Natural killer cell (primary cell): ENCODE measurements at regions not wholly inside any gene's neighbourhood (a gene's known extent, or its start where the extent isn't known, plus 50 kb on each side); places are given as distances from the start of the nearest gene placed in this dataset.

ENCODE experiments used
- ATAC-seq, 3 donors: fragments of 150-1000 bp in 2 of 3; fragments of 200-7000 bp in 1 of 3; cut with Tn5 transposase; 1 replicate in 1 of 3; 2 replicates in 2 of 3; pipeline ENCODE4 v1.10.0; 2021; ENCODE audit warnings: mild to moderate bottlenecking in 2 of 3, moderate library complexity in 2 of 3
- DNase-seq, 2 donors: peaks; one replicate each; pipeline versions ENCODE4 v3.0.0 to v3.0.0-alpha.2; 2013 to 2021; ENCODE audit warnings: mixed read lengths in 1 of 2
- H3K27ac ChIP-seq: one replicate; pipeline ENCODE4 v1.5.1; 2013; ENCODE audit warnings: mild to moderate bottlenecking, low read length
- H3K27me3 ChIP-seq: one replicate; pipeline ENCODE4 v1.6.1; 2013; ENCODE audit warnings: low read length; ENCODE audit not compliant: control insufficient read depth, insufficient read depth
- H3K36me3 ChIP-seq: one replicate; pipeline ENCODE4 v1.6.1; 2013; ENCODE audit warnings: low read length; ENCODE audit not compliant: control insufficient read depth, insufficient read depth
- H3K4me1 ChIP-seq: one replicate; pipeline ENCODE4 v1.6.1; 2013; ENCODE audit warnings: low read length; ENCODE audit not compliant: control insufficient read depth, insufficient read depth
- H3K4me3 ChIP-seq: one replicate; pipeline ENCODE4 v1.5.1; 2013; ENCODE audit warnings: low read length
- H3K9me3 ChIP-seq: one replicate; pipeline ENCODE4 v1.6.1; 2013; ENCODE audit warnings: low read length; ENCODE audit not compliant: control insufficient read depth, insufficient read depth
- H3K27ac Mint-ChIP-seq, 2 donors: one replicate each; pipeline ENCODE4 v1.8.0; 2022; ENCODE audit warnings: mild to moderate bottlenecking in 2 of 2, mixed read lengths in 2 of 2, moderate library complexity in 1 of 2
- H3K27me3 Mint-ChIP-seq, 2 donors: one replicate each; pipeline ENCODE4 v1.8.0; 2022; ENCODE audit warnings: low read depth in 2 of 2, mixed read lengths in 2 of 2
- H3K36me3 Mint-ChIP-seq: one replicate; pipeline ENCODE4 v1.8.0; 2022; ENCODE audit warnings: mixed read lengths
- H3K4me1 Mint-ChIP-seq, 2 donors: one replicate each; pipeline ENCODE4 v1.8.0; 2022; ENCODE audit warnings: mixed read lengths in 2 of 2
- H3K4me3 Mint-ChIP-seq: one replicate; pipeline ENCODE4 v1.8.0; 2022; ENCODE audit warnings: mild to moderate bottlenecking, moderate library complexity, mixed read lengths
- H3K9me3 Mint-ChIP-seq, 2 donors: one replicate each; pipeline ENCODE4 v1.8.0; 2022; ENCODE audit warnings: mixed read lengths in 2 of 2
- CTCF ChIP-seq: fragments of 200-600 bp; IDR thresholded peaks from one replicate; pipeline ENCODE4 v1.8.0; 2022; ENCODE audit warnings: antibody characterized with exemption
- WGBS: methylation state at CpG from one replicate; pipeline ENCODE4 v1.1.7; 2013; ENCODE audit warnings: missing lambda C conversion rate; ENCODE audit not compliant: insufficient coverage; 5-methylcytosine and 5-hydroxymethylcytosine counted together
- intact Hi-C: fragments of 100-400 bp; cut with micrococcal nuclease; formaldehyde crosslinking; loops from one replicate; pipeline ENCODE4 v1.14.2; 2022

- Mint-ChIP-seq H3K27me3 (no peaks in the 10 kb centered on the region), H3K9me3 (peaks cover 3 to 8% of the 10 kb centered on the region in 2 donors), H3K36me3 (no peaks in the 10 kb centered on the region), H3K4me3 (no peak overlapping the region), H3K4me1 (no peaks in the 10 kb centered on the region), H3K27ac (no peak overlapping the region)
- intact Hi-C loops, result no loop called here
- H3K27ac ChIP-seq, result no peak overlapping the region
- no peaks in the 10 kb centered on the region for H3K9me3 ChIP-seq
- no peaks in the 10 kb centered on the region for H3K27me3 ChIP-seq
- ATAC-seq (no peak), DNase-seq (no peak)
- H3K4me3 ChIP-seq, result no peak overlapping the region
- no peaks in the 10 kb centered on the region for H3K36me3 ChIP-seq
- no peaks in the 10 kb centered on the region for H3K4me1 ChIP-seq
- WGBS, result 100% methylated on average over 2 of the region's 4 CpGs
- no peak for TF ChIP-seq CTCF
Observed at GRCh38 chr11:29321293-29322132, 695.3 kb downstream of the KCNA4 start.

- Mint-ChIP-seq H3K36me3 (no peaks in the 10 kb centered on the region), H3K9me3 (peaks cover 5 to 13% of the 10 kb centered on the region in 2 donors), H3K27ac (no peak overlapping the region), H3K4me3 (no peak overlapping the region), H3K4me1 (no peaks in the 10 kb centered on the region), H3K27me3 (no peaks in the 10 kb centered on the region)
- TF ChIP-seq CTCF, result no peak
- Histone ChIP-seq H3K27me3 (no peaks in the 10 kb centered on the region), H3K9me3 (no peaks in the 10 kb centered on the region), H3K27ac (no peak overlapping the region), H3K4me3 (no peak overlapping the region), H3K4me1 (no peaks in the 10 kb centered on the region), H3K36me3 (no peaks in the 10 kb centered on the region)
- WGBS, result 41% methylated on average over 1 of the region's 2 CpGs
- DNase-seq (no peak), ATAC-seq (no peak)
- intact Hi-C loops, result no loop called here
Observed at GRCh38 chr11:29320196-29320595, 696.6 kb downstream of the KCNA4 start.

GRCh38 chr11:29319210-29319609 lies 697.6 kb downstream of the KCNA4 start:
- H3K9me3 Mint-ChIP-seq, result peaks cover 8 to 13% of the 10 kb centered on the region in 2 donors
- H3K27ac ChIP-seq, result no peak overlapping the region
- H3K27me3 Mint-ChIP-seq, result no peaks in the 10 kb centered on the region
- H3K9me3 ChIP-seq, result no peaks in the 10 kb centered on the region
- TF ChIP-seq CTCF, result no peak
- H3K4me1 ChIP-seq, result no peaks in the 10 kb centered on the region
- no peak for ATAC-seq
- H3K4me3 ChIP-seq, result no peak overlapping the region
- WGBS, result 100% methylated on average over 1 of the region's 1 CpG
- H3K4me3 Mint-ChIP-seq, result no peak overlapping the region
- no peak for DNase-seq
- H3K4me1 Mint-ChIP-seq, result no peaks in the 10 kb centered on the region
- no peaks in the 10 kb centered on the region for H3K36me3 Mint-ChIP-seq
- H3K36me3 ChIP-seq, result no peaks in the 10 kb centered on the region
- no peaks in the 10 kb centered on the region for H3K27me3 ChIP-seq
- no peak overlapping the region for H3K27ac Mint-ChIP-seq
- intact Hi-C loops, result no loop called here
